PC-3 (cell line): ENCODE measurements at regions not wholly inside any gene's neighbourhood (a gene's known extent, or its start where the extent isn't known, plus 50 kb on each side); places are given as distances from the start of the nearest gene placed in this dataset.
A peak's percentile ranks its signal among the peaks of the same experiment; 100 is the strongest.

Experiments used
- ATAC-seq: fragments of 200-7000 bp; cut with Tn5 transposase; 2 replicates; pipeline ENCODE4 v1.9.1; 2020; ENCODE audit warnings: mild to moderate bottlenecking, moderate library complexity
- BruUV-seq: library from RNA; stranded (reverse); fragments of 400-500 nt; replicated peaks from 2 replicates; lab custom pipeline; 2021; lab: Mats Ljungman, UMichigan
- CTCF ChIA-PET: fragments of 300-600 bp; sonication (Branson Sonifier 250); formaldehyde crosslinking; loops from one replicate; lab custom pipeline; 2022; ENCODE audit warnings: antibody characterized with exemption; lab: Charles Lee
- POLR2A ChIA-PET: fragments of 300-600 bp; sonication (Branson Sonifier 250); formaldehyde crosslinking; loops from one replicate; lab custom pipeline; 2022; ENCODE audit warnings: antibody characterized with exemption; ENCODE audit not compliant: unreplicated experiment; lab: Charles Lee
- DNase-seq: peaks from one replicate; pipeline ENCODE4 v3.0.0-alpha.2; 2015
- H2AFZ ChIP-seq: fragments of 300-600 bp; sonication (generic); 2 replicates; pipeline ENCODE4 v1.6.0; 2016; ENCODE audit warnings: antibody characterized with exemption, low read length
- H3F3A ChIP-seq: fragments of 300-600 bp; sonication (generic); one replicate; pipeline ENCODE4 v1.6.0; 2017; ENCODE audit warnings: antibody characterized with exemption, low read length, control low read depth, mild to moderate bottlenecking; ENCODE audit not compliant: unreplicated experiment
- H3K27ac ChIP-seq: fragments of 300-600 bp; sonication (generic); 2 replicates; pipeline ENCODE4 v1.5.1; 2016; ENCODE audit warnings: mild to moderate bottlenecking, low read length
- H3K27me3 ChIP-seq: fragments of 300-600 bp; sonication (generic); 2 replicates; pipeline ENCODE4 v1.6.1; 2016; ENCODE audit warnings: low read length, mixed read lengths
- H3K36me3 ChIP-seq: fragments of 300-600 bp; sonication (generic); 2 replicates; pipeline ENCODE4 v1.6.1; 2016; ENCODE audit warnings: low read depth, mixed run types, low read length, mixed read lengths
- H3K4me1 ChIP-seq: fragments of 300-600 bp; sonication (generic); 2 replicates; pipeline ENCODE4 v1.5.1; 2016; ENCODE audit warnings: low read length; ENCODE audit not compliant: insufficient read depth
- H3K4me2 ChIP-seq: fragments of 300-600 bp; sonication (generic); 2 replicates; pipeline ENCODE4 v1.6.0; 2016; ENCODE audit warnings: low read length
- H3K4me3 ChIP-seq: fragments of 300-600 bp; sonication (generic); 2 replicates; pipeline ENCODE4 v1.5.1; 2016; ENCODE audit warnings: mild to moderate bottlenecking, low read length, mixed read lengths
- H3K79me2 ChIP-seq: fragments of 300-600 bp; sonication (generic); 2 replicates; pipeline ENCODE4 v1.6.1; 2017; ENCODE audit warnings: low read length, mixed read lengths
- H3K9ac ChIP-seq: fragments of 300-600 bp; sonication (generic); 2 replicates; pipeline ENCODE4 v1.6.0; 2016; ENCODE audit warnings: mild to moderate bottlenecking, low read length
- H3K9me2 ChIP-seq: fragments of 300-600 bp; sonication (generic); replicated peaks from 2 replicates; pipeline ENCODE4 v1.6.1; 2016; ENCODE audit warnings: mixed run types, low read length, mixed read lengths
- H3K9me3 ChIP-seq: fragments of 300-600 bp; sonication (generic); 2 replicates; pipeline ENCODE4 v1.6.1; 2016; ENCODE audit warnings: low read length, mixed read lengths
- H4K20me1 ChIP-seq: fragments of 300-600 bp; sonication (generic); 2 replicates; pipeline ENCODE4 v1.6.1; 2016; ENCODE audit warnings: low read length, mixed read lengths
- EZH2 ChIP-seq: fragments of 300-600 bp; sonication (generic); IDR thresholded peaks from one replicate; pipeline ENCODE4 v1.6.1; 2017; ENCODE audit warnings: antibody characterized with exemption, mild to moderate bottlenecking, low read length; ENCODE audit not compliant: unreplicated experiment
- EZH2phosphoT487 ChIP-seq: fragments of 300-600 bp; sonication (generic); IDR thresholded peaks from 2 replicates; pipeline ENCODE4 v1.6.1; 2018; ENCODE audit warnings: mild to moderate bottlenecking, antibody characterized with exemption, low read length, borderline replicate concordance
- intact Hi-C: fragments of 100-400 bp; cut with micrococcal nuclease; formaldehyde crosslinking; loops from 2 replicates; pipeline ENCODE4 v1.9.0; 2023
- TF ChIP-seq, protein P1 (sequence below): fragments of 300-600 bp; sonication (generic); conservative IDR thresholded peaks from 2 replicates; pipeline ENCODE4 v1.5.1; 2017; ENCODE audit warnings: antibody characterized with exemption, low read depth, mild to moderate bottlenecking, low read length

DNA sequence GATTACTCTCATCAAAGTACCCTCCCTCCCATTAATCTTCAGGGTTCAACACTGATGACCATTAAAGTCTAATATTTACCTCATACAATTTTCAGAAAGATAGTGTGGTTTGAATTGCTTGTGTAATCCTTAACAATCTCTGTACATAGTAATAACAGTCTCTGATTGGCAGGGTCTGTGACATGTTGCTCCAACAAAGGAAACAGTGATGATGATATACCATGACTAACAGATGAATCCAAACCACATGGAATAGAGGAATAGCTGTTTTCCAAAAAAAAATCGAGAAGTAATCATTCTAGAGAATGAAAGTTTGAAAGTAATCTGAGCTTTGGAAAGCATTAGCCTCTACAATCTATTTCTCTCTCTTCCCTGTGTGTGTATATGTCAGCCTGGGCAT lies 610.1 kb upstream of the NEGR1 start:
- Histone ChIP-seq H3F3A (no peaks in the 10 kb centered on the region), H3K9me3 (no peaks in the 10 kb centered on the region), H3K27me3 (no peaks in the 10 kb centered on the region), H3K27ac (peak overlapping the region; percentile 67), H4K20me1 (no peaks in the 10 kb centered on the region), H3K4me3 (no peak overlapping the region), H3K4me2 (peak overlapping the region; percentile 49), H3K9me2 (no peaks in the 10 kb centered on the region), H3K79me2 (peaks cover 34% of the 10 kb centered on the region), H2AFZ (no peak overlapping the region), H3K36me3 (no peaks in the 10 kb centered on the region), H3K4me1 (peaks cover 26% of the 10 kb centered on the region), H3K9ac (no peak overlapping the region)
- ATAC-seq (peak; percentile 98), DNase-seq (peak; percentile 73)
- intact Hi-C loops = loop anchor here (10.0 kb wide), 1 partner anchor 608 kb away; the partner anchor contains the start of gene NEGR1
- ChIA-PET POLR2A (no interaction called here), CTCF (interaction anchor here (0.5 to 0.6 kb wide), 2 partner anchors 163 to 269 kb away, joined by 3 to 4 read pairs; no protein-coding TSS in a partner anchor)
- no TSS peak for BruUV-seq
- TF ChIP-seq, protein P1, sequence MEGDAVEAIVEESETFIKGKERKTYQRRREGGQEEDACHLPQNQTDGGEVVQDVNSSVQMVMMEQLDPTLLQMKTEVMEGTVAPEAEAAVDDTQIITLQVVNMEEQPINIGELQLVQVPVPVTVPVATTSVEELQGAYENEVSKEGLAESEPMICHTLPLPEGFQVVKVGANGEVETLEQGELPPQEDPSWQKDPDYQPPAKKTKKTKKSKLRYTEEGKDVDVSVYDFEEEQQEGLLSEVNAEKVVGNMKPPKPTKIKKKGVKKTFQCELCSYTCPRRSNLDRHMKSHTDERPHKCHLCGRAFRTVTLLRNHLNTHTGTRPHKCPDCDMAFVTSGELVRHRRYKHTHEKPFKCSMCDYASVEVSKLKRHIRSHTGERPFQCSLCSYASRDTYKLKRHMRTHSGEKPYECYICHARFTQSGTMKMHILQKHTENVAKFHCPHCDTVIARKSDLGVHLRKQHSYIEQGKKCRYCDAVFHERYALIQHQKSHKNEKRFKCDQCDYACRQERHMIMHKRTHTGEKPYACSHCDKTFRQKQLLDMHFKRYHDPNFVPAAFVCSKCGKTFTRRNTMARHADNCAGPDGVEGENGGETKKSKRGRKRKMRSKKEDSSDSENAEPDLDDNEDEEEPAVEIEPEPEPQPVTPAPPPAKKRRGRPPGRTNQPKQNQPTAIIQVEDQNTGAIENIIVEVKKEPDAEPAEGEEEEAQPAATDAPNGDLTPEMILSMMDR = no peak
- TF ChIP-seq EZH2 (no peak), EZH2phosphoT487 (no peak)

DNA sequence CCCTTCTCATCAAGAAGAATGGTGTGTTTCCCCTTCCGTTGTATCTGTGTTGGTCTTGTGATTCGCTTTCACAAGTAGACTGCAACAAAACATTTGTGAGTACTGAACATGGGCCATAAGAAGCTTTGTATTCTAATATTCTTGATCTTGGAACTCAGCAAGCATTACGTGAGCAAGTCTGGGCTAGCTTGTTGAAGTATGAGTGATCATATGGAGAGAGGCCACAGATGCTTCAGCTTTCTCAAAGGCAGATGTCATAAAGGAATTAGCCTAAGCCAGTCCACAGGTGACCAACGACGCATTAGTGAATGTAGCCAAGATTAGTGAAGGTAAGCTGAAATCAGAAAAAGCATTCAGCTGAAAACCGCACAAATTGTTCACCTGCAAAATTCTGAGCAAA lies 609.6 kb upstream of the NEGR1 start:
- DNase-seq = no peak

DNA sequence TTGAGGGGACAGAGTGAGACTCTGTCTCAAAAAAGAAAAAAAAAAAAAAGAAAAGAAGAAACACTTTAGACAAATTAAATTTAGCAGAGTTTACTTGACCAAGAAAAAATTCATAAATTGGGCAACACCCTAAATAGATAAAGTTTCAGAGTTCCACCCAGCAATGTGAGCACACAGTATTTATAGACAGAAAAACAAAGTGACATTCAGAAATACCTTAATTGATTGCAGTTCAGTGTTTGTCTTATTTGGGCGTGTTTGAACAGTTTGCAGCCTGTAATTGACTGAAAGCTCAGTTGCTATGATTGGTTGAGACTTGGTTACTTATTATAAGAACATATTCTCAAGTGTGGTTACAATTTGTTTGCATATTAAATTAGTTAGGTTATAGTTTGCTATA lies 603.5 kb upstream of the NEGR1 start:
- Histone ChIP-seq H3K27ac (no peak overlapping the region), H3K79me2 (no peaks in the 10 kb centered on the region), H3F3A (no peaks in the 10 kb centered on the region), H3K36me3 (no peaks in the 10 kb centered on the region), H3K4me1 (no peaks in the 10 kb centered on the region), H3K9me3 (no peaks in the 10 kb centered on the region), H3K9me2 (no peaks in the 10 kb centered on the region), H3K9ac (no peak overlapping the region), H3K4me3 (no peak overlapping the region), H3K4me2 (no peak overlapping the region), H3K27me3 (no peaks in the 10 kb centered on the region), H4K20me1 (0 out of 2 replicates have a peak, but pooled peaks cover 2% of the 10 kb centered on the region), H2AFZ (no peak overlapping the region)
- POLR2A ChIA-PET = no interaction called here
- TF ChIP-seq EZH2phosphoT487 (no peak), EZH2 (no peak)
- TF ChIP-seq, protein P1 = no peak
- no peak for DNase-seq
- BruUV-seq = no TSS peak
- intact Hi-C loops = loop anchor here (10.0 kb wide), 2 partner anchors 179 to 219 kb away; no protein-coding TSS in a partner anchor
- CTCF ChIA-PET = no interaction called here
- ATAC-seq = no peak

More for the DNA sequence above, 609.6 kb upstream of the NEGR1 start:
- no peaks in the 10 kb centered on the region for H3F3A ChIP-seq
- ATAC-seq = no peak
- no peak overlapping the region for H3K4me3 ChIP-seq
- POLR2A ChIA-PET = no interaction called here
- no peak overlapping the region for H2AFZ ChIP-seq
- H3K4me2 ChIP-seq = no peak overlapping the region
- peaks cover 29% of the 10 kb centered on the region for H3K79me2 ChIP-seq
- no peaks in the 10 kb centered on the region for H3K9me3 ChIP-seq
- BruUV-seq = no TSS peak
- H3K4me1 ChIP-seq = peaks cover 23% of the 10 kb centered on the region
- no peaks in the 10 kb centered on the region for H4K20me1 ChIP-seq
- TF ChIP-seq, protein P1 = no peak
- TF ChIP-seq EZH2phosphoT487 (no peak), EZH2 (no peak)
- H3K9me2 ChIP-seq = no peaks in the 10 kb centered on the region
- no peak overlapping the region for H3K9ac ChIP-seq
- H3K36me3 ChIP-seq = no peaks in the 10 kb centered on the region
- peak overlapping the region; percentile 40 for H3K27ac ChIP-seq
- CTCF ChIA-PET = interaction anchor here (0.5 to 0.6 kb wide), 2 partner anchors 163 to 268 kb away, joined by 3 to 4 read pairs; no protein-coding TSS in a partner anchor
- intact Hi-C loops = loop anchor here (10.0 kb wide), 1 partner anchor 607 kb away; the partner anchor contains the start of gene NEGR1
- no peaks in the 10 kb centered on the region for H3K27me3 ChIP-seq
